ENCODE measurements at regions not wholly inside any gene's neighbourhood (a gene's known extent, or its start where the extent isn't known, plus 50 kb on each side); places are given as distances from the start of the nearest gene placed in this dataset.

DNA sequence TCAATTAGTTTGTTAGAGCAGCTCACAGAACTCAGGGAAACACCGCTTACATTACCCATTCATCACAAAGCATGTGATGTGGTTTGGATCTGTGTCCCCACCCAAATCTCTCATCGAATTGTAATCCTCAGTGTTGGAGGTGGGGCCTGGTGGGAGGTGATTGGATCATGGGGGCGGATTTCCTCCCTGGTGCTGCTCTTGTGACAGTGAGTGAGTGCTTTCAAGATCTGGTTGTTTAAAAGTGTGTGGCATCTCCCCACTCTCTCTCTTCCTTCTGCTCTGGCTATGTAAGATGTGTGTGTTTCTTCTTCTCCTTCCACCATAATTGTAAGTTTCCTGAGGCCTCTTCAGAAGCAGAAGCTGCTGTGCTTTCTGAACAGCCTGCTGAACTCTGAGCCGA, 63.5 kb upstream of the AGPS start:
- no peak for FAIRE-seq

GRCh38 chr2:177331466-177331997, 61.0 kb upstream of the AGPS start:
- H2AFZ ChIP-seq (ENCODE audit: control insufficient read depth, low read length), result no peak overlapping the region
- FAIRE-seq (no peak), DNase-seq (ENCODE audit: low read depth, low spot score) (no peak)
- no peak overlapping the region for H3K27ac ChIP-seq (ENCODE audit: control insufficient read depth, insufficient read depth, low read length)
- H3K9me3 ChIP-seq (ENCODE audit: control insufficient read depth, low read depth, low read length), result no peaks in the 10 kb centered on the region
- no peaks in the 10 kb centered on the region for H4K20me1 ChIP-seq (ENCODE audit: control insufficient read depth, extremely low read depth, insufficient read depth, low read length)
- H3K9me1 ChIP-seq (ENCODE audit: control insufficient read depth, extremely low read depth, insufficient read depth, low read length), result no peaks in the 10 kb centered on the region
- no peaks in the 10 kb centered on the region for H3K36me3 ChIP-seq (ENCODE audit: control insufficient read depth in 2 of 2, extremely low read depth in 1 of 2, insufficient read depth in 2 of 2, low read length in 2 of 2)
- TF ChIP-seq CTCF (optimal IDR thresholded peaks at IDR 0.05 in 1 of 3, IDR thresholded peaks at IDR 0.05 in 1 of 3, conservative IDR thresholded peaks at IDR 0.05 in 1 of 3; ENCODE audit: extremely low read depth in 1 of 3, insufficient read depth in 2 of 3, low read length in 3 of 3) (no peak), EZH2 (IDR thresholded peaks at IDR 0.05; ENCODE audit: low read length) (no peak)
- H3K79me2 ChIP-seq (ENCODE audit: control insufficient read depth, insufficient read depth, low read length), result no peaks in the 10 kb centered on the region
- H3K9ac ChIP-seq (ENCODE audit: control insufficient read depth, extremely low read depth, insufficient read depth, low read length), result no peak overlapping the region
- H3K4me3 ChIP-seq (ENCODE audit: control insufficient read depth in 2 of 3, extremely low read depth in 1 of 3, insufficient read depth in 2 of 3, low read depth in 1 of 3, low read length in 3 of 3), result no peak overlapping the region
- dilution Hi-C loops (cut with MboI; ENCODE audit: extremely low pct_ligation_motif_present, low sequenced_read_pairs), result no loop called here
- H3K4me2 ChIP-seq (ENCODE audit: control insufficient read depth, extremely low read depth, insufficient read depth, low read depth, low read length), result no peak overlapping the region
- H3K4me1 ChIP-seq (ENCODE audit: control insufficient read depth, extremely low read depth, insufficient read depth, low read length), result peaks cover 14% of the 10 kb centered on the region
- H3K27me3 ChIP-seq (ENCODE audit: control insufficient read depth, extremely low read depth, insufficient read depth, low read length), result no peaks in the 10 kb centered on the region

More for the DNA sequence above, 63.5 kb upstream of the AGPS start:
- Histone ChIP-seq H3K4me3 (ENCODE audit: control insufficient read depth in 2 of 3, extremely low read depth in 1 of 3, insufficient read depth in 2 of 3, low read depth in 1 of 3, low read length in 3 of 3) (no peak overlapping the region), H2AFZ (ENCODE audit: control insufficient read depth, low read length) (no peak overlapping the region), H3K9ac (ENCODE audit: control insufficient read depth, extremely low read depth, insufficient read depth, low read length) (no peak overlapping the region), H3K27ac (ENCODE audit: control insufficient read depth, insufficient read depth, low read length) (no peak overlapping the region), H3K9me1 (ENCODE audit: control insufficient read depth, extremely low read depth, insufficient read depth, low read length) (no peaks in the 10 kb centered on the region), H4K20me1 (ENCODE audit: control insufficient read depth, extremely low read depth, insufficient read depth, low read length) (no peaks in the 10 kb centered on the region), H3K79me2 (ENCODE audit: control insufficient read depth, insufficient read depth, low read length) (no peaks in the 10 kb centered on the region), H3K27me3 (ENCODE audit: control insufficient read depth, extremely low read depth, insufficient read depth, low read length) (no peaks in the 10 kb centered on the region), H3K9me3 (ENCODE audit: control insufficient read depth, low read depth, low read length) (no peaks in the 10 kb centered on the region), H3K4me2 (ENCODE audit: control insufficient read depth, extremely low read depth, insufficient read depth, low read depth, low read length) (no peak overlapping the region), H3K4me1 (ENCODE audit: control insufficient read depth, extremely low read depth, insufficient read depth, low read length) (peaks cover 35% of the 10 kb centered on the region), H3K36me3 (ENCODE audit: control insufficient read depth in 2 of 2, extremely low read depth in 1 of 2, insufficient read depth in 2 of 2, low read length in 2 of 2) (no peaks in the 10 kb centered on the region)
- DNase-seq (ENCODE audit: low read depth, low spot score), result no peak
- dilution Hi-C loops (cut with MboI; ENCODE audit: extremely low pct_ligation_motif_present, low sequenced_read_pairs), result no loop called here
- no peak for TF ChIP-seq EZH2 (IDR thresholded peaks at IDR 0.05; ENCODE audit: low read length)
- no peak for TF ChIP-seq CTCF (optimal IDR thresholded peaks at IDR 0.05 in 1 of 3, IDR thresholded peaks at IDR 0.05 in 1 of 3, conservative IDR thresholded peaks at IDR 0.05 in 1 of 3; ENCODE audit: extremely low read depth in 1 of 3, insufficient read depth in 2 of 3, low read length in 3 of 3)

Data from keratinocyte (primary cell).